ENCODE measurements at regions not wholly inside any gene's neighbourhood (a gene's known extent, or its start where the extent isn't known, plus 50 kb on each side); places are given as distances from the start of the nearest gene placed in this dataset.

- TF ChIP-seq CTCF (IDR thresholded peaks at IDR 0.05) (no peak), EP300 (IDR thresholded peaks at IDR 0.05) (no peak), POLR2A (IDR thresholded peaks at IDR 0.05) (no peak), POLR2AphosphoS5 (IDR thresholded peaks at IDR 0.05) (no peak)
These were observed 109.8 kb upstream of the ARID2 start for GRCh38 chr12:45619736-45620135.

Measured in sigmoid colon (tissue), 4 donors.